HEK293T (cell line): ENCODE measurements at regions not wholly inside any gene's neighbourhood (a gene's known extent, or its start where the extent isn't known, plus 50 kb on each side); places are given as distances from the start of the nearest gene placed in this dataset.

Experiments
- CTBP1 ChIP-seq: fragments of 450-650 bp; IDR thresholded peaks from 2 replicates; pipeline ENCODE4 v1.6.1; 2016; ENCODE audit warnings: borderline replicate concordance
- HDGF ChIP-seq: fragments of 450-650 bp; IDR thresholded peaks from 2 replicates; pipeline ENCODE4 v1.6.1; 2017; ENCODE audit warnings: antibody characterized with exemption, borderline replicate concordance
- NFRKB ChIP-seq: fragments of 450-650 bp; IDR thresholded peaks from 2 replicates; pipeline ENCODE4 v1.6.1; 2016; ENCODE audit warnings: mild to moderate bottlenecking, moderate library complexity
- SP1 ChIP-seq: fragments of 450-650 bp; IDR thresholded peaks from 2 replicates; pipeline ENCODE4 v1.6.1; 2017
- SUZ12 ChIP-seq: fragments of 450-650 bp; IDR thresholded peaks from 2 replicates; pipeline ENCODE4 v1.6.1; 2016; ENCODE audit warnings: mild to moderate bottlenecking
- TF ChIP-seq, protein P1 (sequence below): fragments of 450-650 bp; IDR thresholded peaks from 2 replicates; pipeline ENCODE4 v1.6.1; 2016

DNA sequence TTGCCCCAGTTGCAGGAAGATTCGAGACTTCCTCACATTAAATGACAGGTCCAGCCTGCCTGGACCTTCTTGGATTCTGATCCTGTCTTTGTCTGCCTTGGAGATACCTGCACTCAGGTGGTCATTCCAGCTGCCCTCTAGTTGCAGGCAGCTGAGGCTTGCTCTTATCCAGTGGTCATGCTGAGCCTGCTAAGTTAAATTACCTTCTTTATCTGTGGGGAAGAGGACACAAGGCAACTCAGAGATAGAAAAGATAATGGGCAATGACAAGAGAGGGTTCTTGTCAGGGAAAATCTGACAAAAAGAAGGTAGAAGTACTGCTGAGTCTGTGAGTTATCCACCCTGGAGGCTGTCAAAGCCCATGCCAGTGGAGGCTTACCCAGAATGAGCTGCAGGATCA, 401.4 kb downstream of the MID1IP1 start:
- TF ChIP-seq SP1 = no peak
- no peak for TF ChIP-seq SUZ12
- TF ChIP-seq, protein P1, sequence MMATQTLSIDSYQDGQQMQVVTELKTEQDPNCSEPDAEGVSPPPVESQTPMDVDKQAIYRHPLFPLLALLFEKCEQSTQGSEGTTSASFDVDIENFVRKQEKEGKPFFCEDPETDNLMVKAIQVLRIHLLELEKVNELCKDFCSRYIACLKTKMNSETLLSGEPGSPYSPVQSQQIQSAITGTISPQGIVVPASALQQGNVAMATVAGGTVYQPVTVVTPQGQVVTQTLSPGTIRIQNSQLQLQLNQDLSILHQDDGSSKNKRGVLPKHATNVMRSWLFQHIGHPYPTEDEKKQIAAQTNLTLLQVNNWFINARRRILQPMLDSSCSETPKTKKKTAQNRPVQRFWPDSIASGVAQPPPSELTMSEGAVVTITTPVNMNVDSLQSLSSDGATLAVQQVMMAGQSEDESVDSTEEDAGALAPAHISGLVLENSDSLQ = no peak
- no peak for TF ChIP-seq HDGF
- TF ChIP-seq NFRKB = no peak
- TF ChIP-seq CTBP1 = no peak
